AG04449 (cell line): ENCODE measurements at regions not wholly inside any gene's neighbourhood (a gene's known extent, or its start where the extent isn't known, plus 50 kb on each side); places are given as distances from the start of the nearest gene placed in this dataset.

Source experiments
- CTCF ChIA-PET: fragments of 350-600 bp; formaldehyde crosslinking; extraction: SDS; loops from one replicate; lab custom pipeline; 2021; ENCODE audit warnings: antibody characterized with exemption; lab: Yijun Ruan, JAX
- POLR2A ChIA-PET: fragments of 400-600, 350-600 bp; formaldehyde crosslinking; extraction: SDS; loops from one replicate; lab custom pipeline; 2020; ENCODE audit warnings: antibody characterized with exemption, inconsistent platforms; lab: Yijun Ruan, JAX
- DNase-seq: peaks from one replicate; pipeline ENCODE4 v3.0.0-alpha.2; 2010; ENCODE audit warnings: low read depth, low spot score
- H3K4me3 ChIP-seq: 2 replicates; pipeline ENCODE4 v1.5.1; 2011; ENCODE audit warnings: low read depth, mild to moderate bottlenecking, control low read depth, low read length
- CTCF ChIP-seq: IDR thresholded peaks from one replicate; pipeline ENCODE4 v1.5.1; 2011; ENCODE audit warnings: mild to moderate bottlenecking, moderate library complexity, low read length, control low read depth, inconsistent platforms; ENCODE audit not compliant: insufficient read depth; ENCODE audit errors: missing control alignments

DNA sequence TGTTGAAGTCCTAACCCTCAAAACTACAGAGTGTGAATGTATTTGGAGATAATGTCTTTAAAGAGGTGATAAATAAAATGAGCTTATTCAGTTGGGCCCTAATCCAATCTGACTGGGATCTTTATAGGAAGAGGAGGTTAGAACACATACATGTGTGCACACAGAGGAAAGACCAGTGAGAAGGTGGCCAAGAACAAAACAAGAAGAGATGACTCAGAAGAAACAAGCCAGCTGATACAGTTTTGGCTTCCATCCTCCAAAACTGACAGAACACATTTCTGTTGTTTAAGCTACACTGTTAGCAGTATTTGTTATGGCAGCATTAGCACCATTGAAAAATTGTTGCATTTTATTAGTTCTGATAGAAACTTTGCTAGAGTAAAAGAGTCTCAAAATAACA is 609.3 kb upstream of the IMPG1 start:
- POLR2A ChIA-PET = no interaction called here
- DNase-seq = no peak
- CTCF ChIA-PET = interaction anchor here (1.1 to 4.6 kb wide), 4 partner anchors 15 to 785 kb away, joined by 3 to 27 read pairs (median 6); partner anchors contain the start of gene HTR1B
- H3K4me3 ChIP-seq = no peak overlapping the region
- no peak for TF ChIP-seq CTCF

DNA sequence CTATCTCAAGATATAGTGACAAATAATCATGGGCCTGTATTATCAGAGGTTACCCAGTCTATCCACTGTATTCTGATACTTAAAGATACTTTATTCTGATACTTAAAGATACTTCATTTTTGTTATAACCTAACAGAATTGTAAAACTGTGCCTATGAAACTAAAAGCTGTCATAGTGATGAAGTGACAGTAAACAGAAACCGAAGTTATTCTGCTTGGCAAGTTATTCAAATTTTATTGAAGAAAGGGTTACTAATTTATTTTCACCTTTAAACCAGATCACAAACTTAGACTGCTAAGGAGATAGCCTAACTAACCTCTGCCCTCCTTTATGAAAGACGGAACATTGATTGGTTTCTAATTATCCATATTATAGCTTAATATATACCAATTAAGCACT is 604.6 kb upstream of the IMPG1 start:
- TF ChIP-seq CTCF = no peak
- CTCF ChIA-PET = no interaction called here
- POLR2A ChIA-PET = no interaction called here
- no peak for DNase-seq
- no peak overlapping the region for H3K4me3 ChIP-seq

DNA sequence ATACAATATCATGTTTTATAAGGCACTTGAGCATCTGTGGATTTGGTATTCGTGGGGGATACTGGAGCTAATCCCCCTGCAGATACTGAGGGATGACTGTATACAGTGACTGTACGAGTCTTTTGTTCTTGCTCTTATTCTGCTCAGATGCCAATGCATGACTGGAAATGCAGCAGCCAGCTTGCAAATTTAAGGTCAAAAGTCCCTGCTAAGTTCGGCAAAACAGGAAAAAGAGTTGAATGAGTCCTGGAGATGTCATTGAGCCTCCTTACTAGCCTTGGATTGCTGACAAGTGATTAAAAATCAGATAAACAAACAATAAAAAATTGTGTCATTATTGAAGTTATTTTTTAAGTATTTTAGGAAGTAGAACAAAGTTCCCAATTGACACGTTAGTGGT is 599.3 kb upstream of the IMPG1 start:
- TF ChIP-seq CTCF = no peak
- POLR2A ChIA-PET = no interaction called here
- no peak overlapping the region for H3K4me3 ChIP-seq
- CTCF ChIA-PET = interaction anchor here (1.2 kb wide), 1 partner anchor 779 kb away, joined by 3 read pairs; no protein-coding TSS in a partner anchor
- DNase-seq = no peak

DNA sequence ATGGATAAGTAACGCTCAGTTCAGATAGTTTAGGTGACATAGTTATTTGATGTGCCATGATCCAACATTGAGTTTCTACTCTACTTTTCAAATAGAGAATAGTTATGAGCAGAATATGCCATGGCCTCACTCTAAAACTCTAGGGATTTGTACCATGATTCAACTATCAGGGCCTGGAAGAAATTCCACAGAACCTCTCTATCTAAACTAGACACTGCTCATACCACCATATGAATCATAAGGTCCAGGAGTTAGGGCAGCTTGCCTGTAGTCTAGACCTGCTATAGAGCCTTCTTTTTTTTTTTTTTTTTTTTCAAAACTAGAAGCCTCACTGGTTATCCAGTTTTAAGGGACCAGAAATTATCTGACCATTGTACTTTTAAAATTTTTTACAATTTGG is 571.8 kb upstream of the IMPG1 start:
- POLR2A ChIA-PET = interaction anchor here (0.7 kb wide), 1 partner anchor 11 kb away, joined by 3 read pairs; no protein-coding TSS in a partner anchor
- H3K4me3 ChIP-seq = no peak overlapping the region
- no peak for DNase-seq
- CTCF ChIA-PET = no interaction called here
- no peak for TF ChIP-seq CTCF

DNA sequence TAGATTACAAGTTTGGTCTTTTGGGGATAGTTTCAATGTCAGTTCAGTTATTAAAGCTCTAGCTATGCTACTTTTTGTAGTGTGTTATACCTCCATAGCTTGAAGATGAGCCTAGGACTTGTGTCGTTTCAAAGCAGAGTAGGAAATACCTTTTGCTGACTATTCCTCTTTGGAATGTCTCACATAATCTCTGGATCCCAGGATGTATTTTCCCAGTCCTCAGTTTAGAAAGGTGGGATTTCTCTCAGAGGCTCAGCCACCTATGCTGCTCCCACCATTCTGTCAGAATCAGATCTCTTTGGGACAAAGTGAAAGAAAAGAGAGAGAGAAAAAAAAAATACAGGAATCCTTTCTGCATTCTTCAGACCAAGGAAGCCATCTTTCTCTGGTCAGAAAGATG is 567.5 kb upstream of the IMPG1 start:
- ChIA-PET CTCF (no interaction called here), POLR2A (no interaction called here)
- TF ChIP-seq CTCF = no peak

GRCh38 chr6:76634695-76635094 is 562.2 kb upstream of the IMPG1 start:
- no peak for DNase-seq
- ChIA-PET CTCF (no interaction called here), POLR2A (no interaction called here)

More for the DNA sequence above, 567.5 kb upstream of the IMPG1 start:
- H3K4me3 ChIP-seq = no peak overlapping the region
- no peak for DNase-seq

More at GRCh38 chr6:76634695-76635094, 562.2 kb upstream of the IMPG1 start:
- H3K4me3 ChIP-seq = no peak overlapping the region
- no peak for TF ChIP-seq CTCF
